ENCODE measurements at regions not wholly inside any gene's neighbourhood (a gene's known extent, or its start where the extent isn't known, plus 50 kb on each side); places are given as distances from the start of the nearest gene placed in this dataset.

- TF ChIP-seq AFF1 (IDR thresholded peaks at IDR 0.05; ENCODE audit: low read depth in 1 of 2, partially characterized antibody in 2 of 2) (peak in 1 of 2 experiments; percentile 58), ZNF445 (CRISPR knock-in tag; IDR thresholded peaks at IDR 0.05; ENCODE audit: low read depth) (no peak), MIER1 (IDR thresholded peaks at IDR 0.05; ENCODE audit: low read depth) (peak; percentile 87), SPI1 (IDR thresholded peaks at IDR 0.05; ENCODE audit: borderline replicate concordance, low read depth, low read length) (0 out of 2 replicates have a peak, but pooled peaks have one; percentile 18), ZNF766 (CRISPR knock-in tag; conservative IDR thresholded peaks at IDR 0.05) (peak; percentile 58; the same call in 1 of the 2 replicates), NR3C1 (CRISPR knock-in tag; IDR thresholded peaks at IDR 0.05) (no peak), ZNF175 (CRISPR knock-in tag; IDR thresholded peaks at IDR 0.05; ENCODE audit: low read depth) (no peak), ZNF316 (IDR thresholded peaks at IDR 0.05) (peak; percentile 15; the same call in 1 of the 2 replicates), NCOR1 (IDR thresholded peaks at IDR 0.05) (no peak), ZNF77 (CRISPR knock-in tag; IDR thresholded peaks at IDR 0.05) (no peak), RCOR1 (IDR thresholded peaks at IDR 0.05; ENCODE audit: borderline replicate concordance in 1 of 2, low read depth in 2 of 2, low read length in 2 of 2) (peak in 1 of 2 experiments; percentile 33; a peak in 1 of 4 replicates), REST (IDR thresholded peaks at IDR 0.05; ENCODE audit: borderline replicate concordance) (peak; percentile 98), REST (CRISPR knock-in tag; IDR thresholded peaks at IDR 0.05; ENCODE audit: low read depth) (peak; percentile 94)
These were observed 79.8 kb upstream of the TMEM132E start (continued) for GRCh38 chr17:34499576-34499975.
